GM18909 (cell line): ENCODE measurements at regions not wholly inside any gene's neighbourhood (a gene's known extent, or its start where the extent isn't known, plus 50 kb on each side); places are given as distances from the start of the nearest gene placed in this dataset.

Experiments
- ATAC-seq: cut with Tn5 transposase; IDR thresholded peaks from one replicate; pipeline ENCODE4 v1.9.1; 2021; ENCODE audit warnings: mild to moderate bottlenecking; ENCODE audit not compliant: unreplicated experiment, poor library complexity

GRCh38 chr4:56211202-56211601 lies 176.1 kb downstream of the AASDH start:
- no peak for ATAC-seq

- ATAC-seq, result no peak
Observed at GRCh38 chr4:56210397-56210796, 176.9 kb downstream of the AASDH start.

- no peak for ATAC-seq
Observed at GRCh38 chr4:56209767-56210166, 177.5 kb downstream of the AASDH start.

- ATAC-seq, result no peak
Observed at GRCh38 chr4:56208103-56208502, 179.2 kb downstream of the AASDH start.

GRCh38 chr4:56206258-56206657 lies 181.0 kb downstream of the AASDH start:
- ATAC-seq, result no peak

GRCh38 chr4:56200275-56200674 lies 187.0 kb downstream of the AASDH start:
- no peak for ATAC-seq

- ATAC-seq, result no peak
Observed at GRCh38 chr4:56198265-56198664, 189.0 kb downstream of the AASDH start.

- ATAC-seq, result no peak
Observed at GRCh38 chr4:56197387-56197786, 189.9 kb downstream of the AASDH start.

- ATAC-seq, result no peak
Observed at GRCh38 chr4:56195025-56195424, 192.3 kb downstream of the AASDH start.

GRCh38 chr4:56191534-56191933 lies 195.8 kb downstream of the AASDH start:
- ATAC-seq, result no peak

GRCh38 chr4:56187688-56188087 lies 199.6 kb downstream of the AASDH start:
- ATAC-seq, result no peak

GRCh38 chr4:56186808-56187523 lies 200.3 kb downstream of the AASDH start:
- ATAC-seq, result no peak

GRCh38 chr4:56185901-56186300 lies 201.4 kb downstream of the AASDH start:
- ATAC-seq, result no peak

GRCh38 chr4:56184214-56184613 lies 203.1 kb downstream of the AASDH start:
- ATAC-seq, result no peak

GRCh38 chr4:56183344-56183959 lies 203.8 kb downstream of the AASDH start:
- ATAC-seq, result peak; percentile 87

- no peak for ATAC-seq
Observed at GRCh38 chr4:56182356-56182755, 204.9 kb downstream of the AASDH start.

- no peak for ATAC-seq
Observed at GRCh38 chr4:56181140-56181953, 205.9 kb downstream of the AASDH start.

GRCh38 chr4:56169061-56169460 lies 218.2 kb downstream of the AASDH start:
- no peak for ATAC-seq

- no peak for ATAC-seq
Observed at GRCh38 chr4:56164907-56165306, 216.2 kb downstream of the CEP135 start.

GRCh38 chr4:56160636-56161035 lies 211.9 kb downstream of the CEP135 start:
- no peak for ATAC-seq

- ATAC-seq, result no peak
Observed at GRCh38 chr4:56158483-56158882, 209.7 kb downstream of the CEP135 start.
